ENCODE measurements at regions not wholly inside any gene's neighbourhood (a gene's known extent, or its start where the extent isn't known, plus 50 kb on each side); places are given as distances from the start of the nearest gene placed in this dataset.

- no peaks in the 10 kb centered on the region for H3K27me3 ChIP-seq
- no peak for TF ChIP-seq EP300 (IDR thresholded peaks at IDR 0.05)
- no peak for TF ChIP-seq POLR2A (IDR thresholded peaks at IDR 0.05)
- no peak for TF ChIP-seq CTCF (IDR thresholded peaks at IDR 0.05)
- TF ChIP-seq POLR2AphosphoS5 (IDR thresholded peaks at IDR 0.05) = no peak
- no peak overlapping the region for H3K27ac ChIP-seq
- 62% methylated on average over 1 of the region's 1 CpG for WGBS
- no peak overlapping the region for H3K4me3 ChIP-seq
- H3K36me3 ChIP-seq = no peaks in the 10 kb centered on the region
- DNase-seq (ENCODE audit: low spot score in 2 of 2) = no peak
- no peaks in the 10 kb centered on the region for H3K9me3 ChIP-seq
- no peaks in the 10 kb centered on the region for H3K4me1 ChIP-seq
Measured at GRCh38 chr12:94717656-94718055, 67.3 kb upstream of the TMCC3 start.

GRCh38 chr12:94717108-94717507, 66.8 kb upstream of the TMCC3 start:
- Histone ChIP-seq H3K9me3 (no peaks in the 10 kb centered on the region), H3K4me3 (no peak overlapping the region), H3K4me1 (no peaks in the 10 kb centered on the region), H3K27ac (no peak overlapping the region), H3K36me3 (no peaks in the 10 kb centered on the region), H3K27me3 (no peaks in the 10 kb centered on the region)
- TF ChIP-seq CTCF (IDR thresholded peaks at IDR 0.05) (no peak), EP300 (IDR thresholded peaks at IDR 0.05) (no peak), POLR2A (IDR thresholded peaks at IDR 0.05) (no peak), POLR2AphosphoS5 (IDR thresholded peaks at IDR 0.05) (no peak)
- no peak for DNase-seq (ENCODE audit: low spot score in 2 of 2)
- WGBS = 78% methylated on average over 8 of the region's 8 CpGs

GRCh38 chr12:94716339-94716738, 66.0 kb upstream of the TMCC3 start:
- Histone ChIP-seq H3K4me3 (no peak overlapping the region), H3K9me3 (no peaks in the 10 kb centered on the region), H3K36me3 (no peaks in the 10 kb centered on the region), H3K27ac (no peak overlapping the region), H3K27me3 (no peaks in the 10 kb centered on the region), H3K4me1 (no peaks in the 10 kb centered on the region)
- 56% methylated on average over 6 of the region's 6 CpGs for WGBS
- no peak for DNase-seq (ENCODE audit: low spot score in 2 of 2)
- TF ChIP-seq CTCF (IDR thresholded peaks at IDR 0.05) = no peak
- no peak for TF ChIP-seq EP300 (IDR thresholded peaks at IDR 0.05)
- no peak for TF ChIP-seq POLR2A (IDR thresholded peaks at IDR 0.05)
- TF ChIP-seq POLR2AphosphoS5 (IDR thresholded peaks at IDR 0.05) = no peak

DNA sequence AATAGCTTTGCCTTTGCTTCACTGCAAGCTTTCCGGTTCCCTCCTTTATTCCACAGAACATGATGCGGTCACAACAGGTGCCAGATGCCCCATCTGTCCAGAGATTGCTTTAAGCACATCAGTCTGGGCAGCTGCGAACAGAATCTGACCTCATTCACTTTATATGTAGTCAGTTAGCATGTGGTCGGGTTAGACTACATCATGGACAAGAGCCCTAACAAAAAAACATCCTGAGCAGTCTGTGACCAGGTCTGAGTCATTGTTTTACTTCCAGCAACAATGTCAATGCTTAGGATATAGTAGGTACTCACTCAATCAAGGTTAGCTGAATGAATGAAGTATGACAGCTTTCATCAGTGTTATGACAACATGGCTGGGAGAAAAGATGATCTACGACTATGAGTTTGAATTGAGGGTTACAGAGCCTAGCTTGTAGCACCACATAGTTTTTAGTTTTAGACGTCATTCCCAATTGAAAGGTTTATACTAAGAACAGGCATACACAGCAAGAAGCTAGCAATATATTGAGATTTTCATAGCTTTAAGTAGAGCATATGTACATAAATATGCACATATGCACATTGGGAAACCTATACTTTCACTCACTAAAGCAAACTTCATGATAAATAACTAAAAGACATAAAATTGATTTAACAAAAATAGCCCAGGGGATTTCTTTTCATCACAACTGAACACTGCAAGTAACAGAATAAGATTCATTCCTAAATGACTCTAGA, 64.2 kb upstream of the TMCC3 start:
- Histone ChIP-seq H3K27me3 (no peaks in the 10 kb centered on the region), H3K4me1 (no peaks in the 10 kb centered on the region), H3K9me3 (no peaks in the 10 kb centered on the region), H3K27ac (no peak overlapping the region), H3K36me3 (no peaks in the 10 kb centered on the region), H3K4me3 (no peak overlapping the region)
- no peak for DNase-seq (ENCODE audit: low spot score in 2 of 2)
- WGBS = 80% methylated on average over 6 of the region's 6 CpGs
- TF ChIP-seq CTCF (IDR thresholded peaks at IDR 0.05) (no peak), POLR2A (IDR thresholded peaks at IDR 0.05) (no peak), EP300 (IDR thresholded peaks at IDR 0.05) (no peak), POLR2AphosphoS5 (IDR thresholded peaks at IDR 0.05) (no peak)

DNA sequence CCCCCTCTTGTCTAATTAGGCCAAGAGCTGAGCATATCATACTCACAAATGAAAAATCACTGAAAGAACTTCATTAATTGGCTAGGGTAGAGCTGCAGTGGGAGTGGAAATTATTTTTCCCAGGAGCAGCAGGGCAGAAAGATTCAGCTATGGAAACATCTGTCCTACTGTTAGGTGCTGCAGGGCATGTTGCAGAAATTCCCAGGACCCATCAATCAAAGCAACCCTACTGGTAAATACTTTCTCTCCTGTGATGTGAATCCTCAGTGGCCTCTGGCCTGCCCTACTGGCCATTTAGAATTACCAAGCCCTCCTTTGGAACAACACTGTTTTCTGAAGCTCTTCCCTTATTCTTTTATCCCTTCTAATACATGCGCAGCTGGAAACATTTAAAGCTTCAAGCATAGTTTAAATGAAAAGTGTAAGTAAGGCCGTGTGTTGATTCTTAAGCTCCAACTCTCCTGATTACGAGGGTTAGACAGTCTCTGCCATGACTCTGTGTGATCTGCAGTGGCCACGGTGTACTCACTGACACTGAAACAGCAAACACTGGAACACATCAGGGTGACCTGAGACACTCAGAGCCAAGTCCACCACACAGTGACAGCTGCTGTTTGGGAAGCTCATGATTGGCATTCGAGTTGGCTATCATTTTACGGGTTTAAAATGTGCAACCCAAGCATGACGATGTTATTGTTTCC, 62.6 kb upstream of the TMCC3 start:
- no peak overlapping the region for H3K4me3 ChIP-seq
- WGBS = 76% methylated on average over 7 of the region's 7 CpGs
- no peak for TF ChIP-seq CTCF (IDR thresholded peaks at IDR 0.05)
- TF ChIP-seq POLR2AphosphoS5 (IDR thresholded peaks at IDR 0.05) = no peak
- TF ChIP-seq POLR2A (IDR thresholded peaks at IDR 0.05) = no peak
- no peak for TF ChIP-seq EP300 (IDR thresholded peaks at IDR 0.05)
- H3K9me3 ChIP-seq = no peaks in the 10 kb centered on the region
- H3K27me3 ChIP-seq = no peaks in the 10 kb centered on the region
- H3K36me3 ChIP-seq = no peaks in the 10 kb centered on the region
- no peak overlapping the region for H3K27ac ChIP-seq
- H3K4me1 ChIP-seq = no peaks in the 10 kb centered on the region
- no peak for DNase-seq (ENCODE audit: low spot score in 2 of 2)

All from suprapubic skin (tissue), 4 donors.